ENCODE measurements at regions not wholly inside any gene's neighbourhood (a gene's known extent, or its start where the extent isn't known, plus 50 kb on each side); places are given as distances from the start of the nearest gene placed in this dataset.

GRCh38 chr3:22318325-22318724 is 567.3 kb upstream of the ZNF385D start:
- Histone ChIP-seq H3K27ac (ENCODE audit: low read length) (no peak overlapping the region), H3K4me1 (ENCODE audit: control insufficient read depth, insufficient read depth, low read length) (no peaks in the 10 kb centered on the region), H3K36me3 (ENCODE audit: control insufficient read depth, insufficient read depth, low read length) (no peaks in the 10 kb centered on the region), H3K4me3 (ENCODE audit: low read length) (no peak overlapping the region), H3K9me3 (ENCODE audit: control insufficient read depth, insufficient read depth, low read length) (no peaks in the 10 kb centered on the region), H3K27me3 (ENCODE audit: control insufficient read depth, insufficient read depth, low read length) (no peaks in the 10 kb centered on the region)
- TF ChIP-seq, protein P1, sequence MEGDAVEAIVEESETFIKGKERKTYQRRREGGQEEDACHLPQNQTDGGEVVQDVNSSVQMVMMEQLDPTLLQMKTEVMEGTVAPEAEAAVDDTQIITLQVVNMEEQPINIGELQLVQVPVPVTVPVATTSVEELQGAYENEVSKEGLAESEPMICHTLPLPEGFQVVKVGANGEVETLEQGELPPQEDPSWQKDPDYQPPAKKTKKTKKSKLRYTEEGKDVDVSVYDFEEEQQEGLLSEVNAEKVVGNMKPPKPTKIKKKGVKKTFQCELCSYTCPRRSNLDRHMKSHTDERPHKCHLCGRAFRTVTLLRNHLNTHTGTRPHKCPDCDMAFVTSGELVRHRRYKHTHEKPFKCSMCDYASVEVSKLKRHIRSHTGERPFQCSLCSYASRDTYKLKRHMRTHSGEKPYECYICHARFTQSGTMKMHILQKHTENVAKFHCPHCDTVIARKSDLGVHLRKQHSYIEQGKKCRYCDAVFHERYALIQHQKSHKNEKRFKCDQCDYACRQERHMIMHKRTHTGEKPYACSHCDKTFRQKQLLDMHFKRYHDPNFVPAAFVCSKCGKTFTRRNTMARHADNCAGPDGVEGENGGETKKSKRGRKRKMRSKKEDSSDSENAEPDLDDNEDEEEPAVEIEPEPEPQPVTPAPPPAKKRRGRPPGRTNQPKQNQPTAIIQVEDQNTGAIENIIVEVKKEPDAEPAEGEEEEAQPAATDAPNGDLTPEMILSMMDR (IDR thresholded peaks at IDR 0.05): no peak
- 95% methylated on average over 5 of the region's 5 CpGs for WGBS (ENCODE audit: insufficient coverage)
- no peak overlapping the region for H3K4me3 Mint-ChIP-seq
- H3K27ac Mint-ChIP-seq: no peak overlapping the region
- H3K27me3 Mint-ChIP-seq (ENCODE audit: low read depth in 2 of 2): no peaks in the 10 kb centered on the region
- H3K9me3 Mint-ChIP-seq: peaks cover 19 to 20% of the 10 kb centered on the region in 2 donors
- H3K36me3 Mint-ChIP-seq: no peaks in the 10 kb centered on the region
- intact Hi-C loops (cut with micrococcal nuclease): no loop called here
- ATAC-seq (no peak), DNase-seq (no peak)
- H3K4me1 Mint-ChIP-seq: no peaks in the 10 kb centered on the region

DNA sequence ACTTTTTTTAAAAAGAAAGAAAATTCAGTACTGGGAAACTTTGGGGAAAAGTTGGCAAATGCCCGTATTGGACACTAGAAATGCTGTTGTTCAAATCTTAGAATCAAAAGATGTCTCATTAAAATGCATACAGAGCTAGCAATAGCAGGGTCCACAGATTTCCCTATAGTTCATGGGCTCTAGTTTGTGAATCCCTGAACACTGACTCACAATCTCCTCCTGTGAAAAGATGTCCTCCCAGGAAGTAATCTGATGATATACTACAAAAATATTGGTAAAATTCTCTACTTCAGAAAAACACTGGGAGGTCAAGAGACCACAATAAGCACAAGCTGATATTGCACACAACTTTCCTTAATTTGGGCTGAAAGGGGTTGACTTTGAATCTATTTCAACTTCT is 568.4 kb upstream of the ZNF385D start:
- intact Hi-C loops (cut with micrococcal nuclease): no loop called here
- Mint-ChIP-seq H3K27ac (no peak overlapping the region), H3K9me3 (peaks cover 17 to 20% of the 10 kb centered on the region in 2 donors), H3K36me3 (no peaks in the 10 kb centered on the region), H3K4me3 (no peak overlapping the region), H3K27me3 (ENCODE audit: low read depth in 2 of 2) (no peaks in the 10 kb centered on the region), H3K4me1 (no peaks in the 10 kb centered on the region)
- ATAC-seq (no peak), DNase-seq (no peak)
- Histone ChIP-seq H3K27me3 (ENCODE audit: control insufficient read depth, insufficient read depth, low read length) (no peaks in the 10 kb centered on the region), H3K4me1 (ENCODE audit: control insufficient read depth, insufficient read depth, low read length) (no peaks in the 10 kb centered on the region), H3K27ac (ENCODE audit: low read length) (no peak overlapping the region), H3K36me3 (ENCODE audit: control insufficient read depth, insufficient read depth, low read length) (no peaks in the 10 kb centered on the region), H3K9me3 (ENCODE audit: control insufficient read depth, insufficient read depth, low read length) (no peaks in the 10 kb centered on the region), H3K4me3 (ENCODE audit: low read length) (no peak overlapping the region)
- WGBS (ENCODE audit: insufficient coverage): 92% methylated on average over 1 of the region's 1 CpG
- TF ChIP-seq, protein P1 (IDR thresholded peaks at IDR 0.05): no peak

DNA sequence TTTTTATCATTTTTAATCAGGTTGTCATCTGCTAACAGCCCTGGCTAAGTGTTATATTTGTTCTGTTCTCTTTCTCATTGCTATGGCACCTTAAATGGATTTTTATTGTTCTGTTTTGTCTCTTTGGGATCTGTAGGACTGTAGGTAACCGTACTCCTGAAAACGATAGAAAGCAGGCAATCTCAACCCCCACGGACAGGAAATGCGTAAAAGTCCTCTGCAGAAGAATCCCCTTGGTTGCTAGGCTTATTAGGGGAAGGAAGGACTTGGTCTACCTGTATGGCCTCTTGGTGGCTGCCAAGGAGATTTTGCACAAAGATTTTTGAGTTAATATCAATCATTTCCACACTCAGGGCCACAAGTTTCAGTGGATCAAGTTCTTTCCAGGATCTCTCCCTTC is 571.9 kb upstream of the ZNF385D start:
- Mint-ChIP-seq H3K4me1 (no peaks in the 10 kb centered on the region), H3K36me3 (no peaks in the 10 kb centered on the region), H3K27me3 (ENCODE audit: low read depth in 2 of 2) (no peaks in the 10 kb centered on the region), H3K27ac (no peak overlapping the region), H3K9me3 (peaks cover 14 to 19% of the 10 kb centered on the region in 2 donors), H3K4me3 (no peak overlapping the region)
- no peaks in the 10 kb centered on the region for H3K27me3 ChIP-seq (ENCODE audit: control insufficient read depth, insufficient read depth, low read length)
- DNase-seq: no peak
- no peak for ATAC-seq
- WGBS (ENCODE audit: insufficient coverage): 89% methylated on average over 4 of the region's 4 CpGs
- TF ChIP-seq, protein P1 (IDR thresholded peaks at IDR 0.05): no peak
- no peaks in the 10 kb centered on the region for H3K4me1 ChIP-seq (ENCODE audit: control insufficient read depth, insufficient read depth, low read length)
- intact Hi-C loops (cut with micrococcal nuclease): no loop called here
- H3K9me3 ChIP-seq (ENCODE audit: control insufficient read depth, insufficient read depth, low read length): no peaks in the 10 kb centered on the region
- no peak overlapping the region for H3K4me3 ChIP-seq (ENCODE audit: low read length)
- H3K27ac ChIP-seq (ENCODE audit: low read length): no peak overlapping the region
- no peaks in the 10 kb centered on the region for H3K36me3 ChIP-seq (ENCODE audit: control insufficient read depth, insufficient read depth, low read length)

GRCh38 chr3:22326305-22326704 is 575.3 kb upstream of the ZNF385D start:
- H3K27ac Mint-ChIP-seq: no peak overlapping the region
- H3K27ac ChIP-seq (ENCODE audit: low read length): no peak overlapping the region
- peaks cover 7 to 24% of the 10 kb centered on the region in 2 donors for H3K9me3 Mint-ChIP-seq

More at GRCh38 chr3:22326305-22326704, 575.3 kb upstream of the ZNF385D start:
- DNase-seq (no peak), ATAC-seq (no peak)
- H3K27me3 Mint-ChIP-seq (ENCODE audit: low read depth in 2 of 2): no peaks in the 10 kb centered on the region
- TF ChIP-seq, protein P1 (IDR thresholded peaks at IDR 0.05): no peak
- 71% methylated on average over 3 of the region's 3 CpGs for whole genome bisulfite sequencing (ENCODE audit: insufficient coverage)
- Histone ChIP-seq H3K9me3 (ENCODE audit: control insufficient read depth, insufficient read depth, low read length) (no peaks in the 10 kb centered on the region), H3K36me3 (ENCODE audit: control insufficient read depth, insufficient read depth, low read length) (no peaks in the 10 kb centered on the region), H3K4me1 (ENCODE audit: control insufficient read depth, insufficient read depth, low read length) (no peaks in the 10 kb centered on the region), H3K27me3 (ENCODE audit: control insufficient read depth, insufficient read depth, low read length) (no peaks in the 10 kb centered on the region), H3K4me3 (ENCODE audit: low read length) (no peak overlapping the region)
- no peaks in the 10 kb centered on the region for H3K36me3 Mint-ChIP-seq
- intact Hi-C loops (cut with micrococcal nuclease): no loop called here
- H3K4me3 Mint-ChIP-seq: no peak overlapping the region
- no peaks in the 10 kb centered on the region for H3K4me1 Mint-ChIP-seq
